ENCODE measurements at regions not wholly inside any gene's neighbourhood (a gene's known extent, or its start where the extent isn't known, plus 50 kb on each side); places are given as distances from the start of the nearest gene placed in this dataset.

DNA sequence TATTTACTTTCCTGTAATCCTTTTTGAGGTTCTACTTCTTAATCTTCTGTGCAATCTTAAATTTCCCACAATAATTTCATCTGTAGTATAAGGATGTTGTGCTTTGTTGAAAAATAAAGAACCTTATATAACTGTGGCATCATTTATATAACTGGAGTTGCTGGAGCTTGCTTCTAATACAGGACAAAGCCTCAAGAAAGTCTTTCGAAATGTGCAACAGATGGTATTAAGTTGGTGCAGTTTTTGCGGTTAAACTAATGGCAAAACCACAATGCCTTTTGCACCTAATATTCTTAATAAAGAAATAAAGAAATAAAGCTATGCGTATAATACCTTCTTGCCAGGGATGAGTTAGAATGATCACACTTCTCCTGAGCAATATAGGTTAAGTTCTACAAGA is 180.0 kb downstream of the KITLG start:
- TF ChIP-seq CTCF (IDR thresholded peaks at IDR 0.05; ENCODE audit: extremely low read depth in 1 of 2, insufficient read depth in 1 of 2, low read depth in 1 of 2, low read length in 2 of 2) (no peak), POLR2A (IDR thresholded peaks at IDR 0.05; ENCODE audit: low read depth, low read length) (no peak)

Data from endothelial cell of umbilical vein (primary cell).